Breast epithelium (tissue), 3 donors: ENCODE measurements at regions not wholly inside any gene's neighbourhood (a gene's known extent, or its start where the extent isn't known, plus 50 kb on each side); places are given as distances from the start of the nearest gene placed in this dataset.

Experiments used
- POLR2A ChIP-seq: fragments of 450-650 bp; IDR thresholded peaks from one replicate; pipeline ENCODE4 v1.6.1; 2016; ENCODE audit warnings: antibody characterized with exemption, mild to moderate bottlenecking, moderate library complexity
- TF ChIP-seq, protein P1 (sequence below), 3 donors: fragments of 450-650 bp; IDR thresholded peaks; one replicate each; pipeline ENCODE4 v1.5.1; 2016 to 2017; ENCODE audit warnings: antibody characterized with exemption in 3 of 3, mild to moderate bottlenecking in 3 of 3, moderate library complexity in 3 of 3

DNA sequence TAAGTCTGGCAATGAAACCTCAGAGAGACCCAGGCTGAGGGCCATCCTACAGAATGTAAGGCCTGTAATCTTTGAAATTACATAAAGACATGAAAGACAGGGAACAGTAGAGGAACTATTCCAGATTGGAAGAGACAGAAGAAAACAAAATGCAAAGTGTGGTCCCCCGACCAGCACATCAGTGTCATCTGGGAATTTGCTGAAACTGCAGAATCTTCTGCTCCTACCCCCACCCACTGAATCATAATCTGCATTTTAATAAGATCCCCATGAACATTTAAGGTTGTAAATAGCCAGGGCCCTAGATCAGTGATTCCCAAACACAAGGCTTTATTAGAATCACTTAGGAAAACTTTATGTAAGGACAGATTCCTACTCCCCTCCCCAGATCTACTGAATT is 154.4 kb downstream of the NOC3L start:
- no peak for TF ChIP-seq POLR2A
- TF ChIP-seq, protein P1, sequence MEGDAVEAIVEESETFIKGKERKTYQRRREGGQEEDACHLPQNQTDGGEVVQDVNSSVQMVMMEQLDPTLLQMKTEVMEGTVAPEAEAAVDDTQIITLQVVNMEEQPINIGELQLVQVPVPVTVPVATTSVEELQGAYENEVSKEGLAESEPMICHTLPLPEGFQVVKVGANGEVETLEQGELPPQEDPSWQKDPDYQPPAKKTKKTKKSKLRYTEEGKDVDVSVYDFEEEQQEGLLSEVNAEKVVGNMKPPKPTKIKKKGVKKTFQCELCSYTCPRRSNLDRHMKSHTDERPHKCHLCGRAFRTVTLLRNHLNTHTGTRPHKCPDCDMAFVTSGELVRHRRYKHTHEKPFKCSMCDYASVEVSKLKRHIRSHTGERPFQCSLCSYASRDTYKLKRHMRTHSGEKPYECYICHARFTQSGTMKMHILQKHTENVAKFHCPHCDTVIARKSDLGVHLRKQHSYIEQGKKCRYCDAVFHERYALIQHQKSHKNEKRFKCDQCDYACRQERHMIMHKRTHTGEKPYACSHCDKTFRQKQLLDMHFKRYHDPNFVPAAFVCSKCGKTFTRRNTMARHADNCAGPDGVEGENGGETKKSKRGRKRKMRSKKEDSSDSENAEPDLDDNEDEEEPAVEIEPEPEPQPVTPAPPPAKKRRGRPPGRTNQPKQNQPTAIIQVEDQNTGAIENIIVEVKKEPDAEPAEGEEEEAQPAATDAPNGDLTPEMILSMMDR (IDR thresholded peaks at IDR 0.05), result no peak
